Medulla oblongata (tissue), 1 donor: ENCODE measurements at regions not wholly inside any gene's neighbourhood (a gene's known extent, or its start where the extent isn't known, plus 50 kb on each side); places are given as distances from the start of the nearest gene placed in this dataset.
"Not testable (repeated sequence)": the region's sequence is repeated elsewhere in the genome, so short reads cannot be mapped to it uniquely, and the experiment has no call there.

Source experiments
- DNase-seq: peaks from one replicate; pipeline ENCODE4 v3.0.0-alpha.2; 2015; ENCODE audit errors: extremely low spot score

GRCh38 chr2:49332415-49332814 is 178.1 kb upstream of the FSHR start:
- DNase-seq = no peak

DNA sequence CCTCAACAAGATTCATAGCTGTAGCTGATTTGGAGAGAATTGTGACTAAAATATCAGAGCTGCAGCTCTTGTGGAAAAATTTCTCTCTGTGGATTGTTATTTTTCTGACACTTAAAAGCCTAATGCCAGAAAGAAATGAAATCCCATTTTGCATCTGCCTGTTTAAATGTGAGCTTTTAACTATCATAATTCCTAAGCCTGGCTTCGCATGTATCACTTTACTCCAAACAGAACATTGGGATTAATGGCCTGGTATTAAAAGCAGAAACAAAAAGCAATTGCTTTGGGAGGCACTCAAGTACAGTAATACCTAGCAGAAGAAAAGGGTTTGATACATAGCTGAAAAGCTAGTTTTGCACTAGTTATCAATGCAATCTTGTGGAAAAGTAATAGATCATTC is 164.2 kb upstream of the FSHR start:
- DNase-seq = no peak

GRCh38 chr2:49309461-49309860 is 155.1 kb upstream of the FSHR start:
- no peak for DNase-seq

- DNase-seq = no peak
These were observed 152.6 kb upstream of the FSHR start for GRCh38 chr2:49306925-49307324.

GRCh38 chr2:49298693-49299092 is 144.4 kb upstream of the FSHR start:
- DNase-seq = not testable (repeated sequence)

DNA sequence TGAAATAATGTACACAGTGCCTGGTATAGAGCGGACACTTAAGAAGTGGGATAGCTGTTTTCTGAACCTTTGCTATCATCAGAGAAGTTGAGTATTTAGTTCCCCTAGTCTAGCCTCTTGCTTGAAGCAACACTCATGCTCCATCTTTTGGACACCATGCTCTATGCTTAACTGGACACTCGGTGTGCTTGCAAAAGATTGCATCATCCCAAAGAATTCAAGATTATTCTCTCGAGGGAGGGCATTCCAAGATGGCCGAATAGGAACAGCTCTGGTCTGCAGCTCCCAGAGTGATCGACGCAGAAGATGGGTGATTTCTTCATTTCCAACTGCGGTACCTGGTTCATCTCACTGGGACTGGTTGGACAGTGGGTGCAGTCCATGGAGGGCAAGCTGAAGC is 143.9 kb upstream of the FSHR start:
- DNase-seq = no peak

DNA sequence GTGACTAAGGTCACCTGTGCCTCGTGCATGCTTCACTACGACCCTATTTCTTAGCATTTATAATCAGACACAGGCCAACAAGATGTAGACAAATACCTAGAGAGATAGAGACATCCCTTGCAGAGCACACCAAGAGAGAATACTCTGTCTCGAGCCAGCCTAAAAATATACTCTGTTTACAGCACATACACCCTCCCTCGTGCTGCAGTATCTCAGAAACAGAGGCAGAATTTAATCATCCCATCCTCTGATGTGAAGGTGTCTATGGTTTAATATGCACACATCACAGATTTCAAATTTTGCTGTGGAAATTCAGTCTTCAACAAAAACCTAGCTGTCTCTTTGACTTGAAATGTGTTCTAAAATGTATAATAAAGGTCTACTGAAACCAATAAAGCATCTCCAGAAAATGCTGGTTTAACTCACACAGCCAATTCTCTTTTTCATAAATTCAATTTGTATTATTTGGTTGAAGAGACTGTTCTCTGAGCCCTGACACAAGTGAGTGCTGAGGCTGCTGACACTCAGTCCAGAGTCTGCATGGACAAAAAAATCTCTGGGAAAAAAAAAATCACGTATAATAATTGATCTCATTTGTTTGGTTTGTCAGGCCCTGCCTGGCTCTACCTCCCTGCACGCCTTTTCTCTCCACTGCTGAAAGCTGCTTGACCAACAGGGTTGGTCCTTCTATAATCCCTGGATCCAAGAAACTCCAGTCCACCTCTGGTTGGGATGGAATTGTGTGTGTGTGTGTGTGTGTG is 142.0 kb upstream of the FSHR start:
- no peak for DNase-seq

GRCh38 chr2:49294225-49294624 is 139.9 kb upstream of the FSHR start:
- DNase-seq = no peak

DNA sequence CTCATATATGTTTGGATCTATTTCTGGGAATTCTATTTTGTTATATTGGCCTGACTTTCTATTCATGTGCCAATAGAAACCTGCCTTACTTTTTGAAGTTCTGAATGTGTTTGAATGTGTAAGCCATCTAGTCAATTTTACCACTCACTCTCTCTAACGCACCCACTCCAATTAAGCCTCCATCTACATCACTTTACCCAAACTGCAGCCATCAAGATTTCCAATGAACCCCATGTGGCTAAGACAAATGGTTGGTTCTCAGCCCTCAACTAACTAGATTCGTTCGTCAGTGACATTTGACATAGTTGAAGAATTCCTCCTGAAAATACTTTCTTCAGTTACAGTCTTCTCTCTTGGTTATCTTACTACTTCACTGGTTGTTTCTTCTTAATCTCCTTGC is 137.3 kb upstream of the FSHR start:
- no peak for DNase-seq

GRCh38 chr2:49289711-49290110 is 135.4 kb upstream of the FSHR start:
- DNase-seq = no peak

- peak; percentile 46 for DNase-seq
These were observed 134.8 kb upstream of the FSHR start for GRCh38 chr2:49288902-49289700.

- DNase-seq = peak; percentile 70
These were observed 133.9 kb upstream of the FSHR start for GRCh38 chr2:49288113-49288705.

- no peak for DNase-seq
These were observed 132.4 kb upstream of the FSHR start for GRCh38 chr2:49286726-49287125.

DNA sequence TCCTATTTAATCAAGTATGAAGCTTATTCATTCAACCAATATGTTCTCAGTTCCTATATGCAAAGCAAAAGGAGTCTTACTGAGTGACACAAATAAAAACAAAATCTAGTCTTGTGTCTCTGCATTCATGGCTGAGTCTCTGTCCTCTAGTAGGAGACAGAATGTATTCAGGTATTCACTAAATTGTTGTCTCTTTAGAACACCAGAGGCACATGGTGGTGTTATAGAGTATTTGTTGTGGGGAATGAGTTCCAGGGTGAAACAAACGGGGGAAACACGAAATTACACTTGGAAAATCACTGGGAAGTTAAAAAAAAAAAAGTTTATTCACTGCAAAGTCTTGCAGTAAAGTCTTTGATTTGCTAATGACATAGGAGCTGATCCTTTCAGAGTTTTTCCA is 131.7 kb upstream of the FSHR start:
- no peak for DNase-seq

DNA sequence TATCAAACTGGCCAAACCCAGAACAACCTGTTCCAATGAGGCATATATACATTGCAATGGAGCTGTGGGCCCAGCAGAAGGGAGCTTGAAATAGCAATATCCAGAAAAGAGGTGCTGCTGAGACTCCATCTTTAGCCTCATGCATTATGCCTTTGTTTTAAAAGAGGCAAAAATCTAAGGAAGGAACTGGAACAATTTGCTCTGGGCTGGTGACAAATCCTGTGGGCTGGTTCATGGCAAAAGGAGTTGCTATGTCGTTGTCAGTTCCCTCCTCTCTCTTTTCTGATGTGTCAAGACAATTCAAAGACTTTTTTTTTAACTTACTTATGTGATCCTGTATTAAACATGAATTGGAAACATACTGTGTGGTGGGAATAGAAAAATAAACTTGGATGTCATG is 124.2 kb upstream of the FSHR start:
- DNase-seq = no peak

GRCh38 chr2:49278141-49278540 is 123.8 kb upstream of the FSHR start:
- no peak for DNase-seq

- DNase-seq = no peak
These were observed 116.8 kb upstream of the FSHR start for GRCh38 chr2:49271060-49271606.

DNA sequence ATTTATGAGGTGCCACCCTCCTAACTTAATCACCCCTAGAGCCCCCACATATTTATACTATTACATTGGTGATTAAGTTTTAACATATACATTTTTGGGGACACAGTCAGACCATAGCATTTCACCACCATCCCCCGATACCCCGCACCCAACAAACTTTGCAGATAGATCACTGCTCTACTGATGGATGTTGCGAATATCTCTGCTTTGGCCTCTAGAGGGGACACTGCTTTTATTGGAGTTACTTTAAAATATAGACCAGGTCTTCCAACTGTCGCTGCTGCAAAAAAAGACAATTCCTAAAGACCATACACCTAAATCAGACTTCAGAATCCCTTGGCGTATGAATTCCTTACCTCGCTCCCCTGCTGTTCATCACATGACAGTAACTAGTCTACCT is 115.8 kb upstream of the FSHR start:
- no peak for DNase-seq

GRCh38 chr2:49265471-49265870 is 111.2 kb upstream of the FSHR start:
- no peak for DNase-seq

GRCh38 chr2:49262801-49263560 is 108.7 kb upstream of the FSHR start:
- no peak for DNase-seq

DNA sequence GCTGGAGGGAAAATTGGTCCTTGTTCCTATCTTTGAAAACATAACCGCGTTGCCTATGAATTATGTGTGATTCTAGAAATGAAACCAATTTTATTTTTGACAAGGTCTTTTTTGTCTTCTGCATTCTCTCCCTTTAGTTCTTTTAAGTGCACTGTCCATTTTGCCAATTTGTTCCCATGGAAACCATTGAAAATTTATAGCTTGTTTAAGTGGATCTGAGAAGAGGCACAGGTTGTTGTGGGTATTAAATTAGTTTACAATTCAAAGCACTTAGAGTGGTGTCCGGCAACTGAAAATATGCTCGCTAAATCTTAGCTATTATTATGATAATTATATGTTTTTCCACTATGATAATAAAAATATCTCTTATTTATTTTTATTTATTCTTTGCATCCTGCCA is 107.5 kb upstream of the FSHR start:
- no peak for DNase-seq

DNA sequence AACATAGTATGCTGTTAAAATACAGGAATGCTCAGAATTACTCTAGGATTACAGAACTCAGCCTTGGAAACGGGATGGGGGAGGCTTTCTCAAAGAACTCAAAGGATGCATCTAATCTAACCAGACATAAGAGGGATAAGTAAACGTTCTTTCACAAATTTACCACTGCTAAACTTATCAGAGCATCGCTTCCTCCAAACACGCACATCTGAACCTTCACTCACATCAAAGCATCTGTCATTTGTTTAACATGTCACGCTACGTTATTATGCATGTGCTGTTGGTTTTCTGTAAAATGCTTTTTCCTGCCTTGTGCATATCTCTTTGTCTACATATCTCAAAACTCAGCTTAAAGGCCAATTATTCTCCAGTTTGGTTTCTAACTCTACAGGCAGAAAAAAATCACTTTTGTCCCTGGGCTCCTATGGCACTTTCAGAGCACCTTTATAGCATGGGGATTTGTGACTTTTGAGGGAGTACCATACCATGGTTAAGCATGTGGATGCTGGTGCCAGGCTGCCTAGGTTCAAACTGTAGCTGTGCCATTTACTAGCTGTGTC is 106.7 kb upstream of the FSHR start:
- no peak for DNase-seq
